CD4-positive, alpha-beta memory T cell (primary cell): ENCODE measurements at regions not wholly inside any gene's neighbourhood (a gene's known extent, or its start where the extent isn't known, plus 50 kb on each side); places are given as distances from the start of the nearest gene placed in this dataset.

ENCODE experiments used
- CTCF ChIA-PET: fragments of 350-600 bp; sonication (Branson Sonifier 250); formaldehyde crosslinking; loops from one replicate; lab custom pipeline; 2021; ENCODE audit warnings: inconsistent platforms; ENCODE audit not compliant: partially characterized antibody; lab: Charles Lee
- POLR2A ChIA-PET: fragments of 350-600 bp; sonication (Branson Sonifier 250); formaldehyde crosslinking; loops from one replicate; lab custom pipeline; 2021; ENCODE audit not compliant: partially characterized antibody; lab: Charles Lee
- DNase-seq, 5 donors: peaks; one replicate each; pipeline versions ENCODE4 v3.0.0 to v3.0.0-alpha.2; 2020 to 2022; ENCODE audit warnings: mixed read lengths in 1 of 5
- H3K27ac ChIP-seq: one replicate; pipeline ENCODE4 v1.7.0; 2013; ENCODE audit warnings: low read depth, low read length
- H3K27me3 ChIP-seq: 2 replicates; pipeline ENCODE4 v1.7.0; 2013; ENCODE audit warnings: mild to moderate bottlenecking, low read length, moderate library complexity; ENCODE audit not compliant: insufficient read depth
- H3K36me3 ChIP-seq: 2 replicates; pipeline ENCODE4 v1.7.0; 2013; ENCODE audit warnings: mild to moderate bottlenecking, low read length, moderate library complexity; ENCODE audit not compliant: insufficient read depth
- H3K4me1 ChIP-seq: 2 replicates; pipeline ENCODE4 v1.7.0; 2013; ENCODE audit warnings: mild to moderate bottlenecking, low read length, moderate library complexity; ENCODE audit not compliant: insufficient read depth
- H3K4me3 ChIP-seq, 2 donors: one replicate each; pipeline ENCODE4 v1.7.0; 2013; ENCODE audit warnings: low read length in 2 of 2, mild to moderate bottlenecking in 1 of 2
- H3K9me3 ChIP-seq, 2 donors: one replicate each; pipeline ENCODE4 v1.7.0; 2013; ENCODE audit warnings: low read length in 2 of 2, control low read depth in 1 of 2; ENCODE audit not compliant: control insufficient read depth in 1 of 2
- H3K27ac Mint-ChIP-seq, 7 donors: one replicate each; pipeline ENCODE4 v1.8.0; 2020 to 2021; ENCODE audit warnings: mixed read lengths in 7 of 7, mild to moderate bottlenecking in 6 of 7, inconsistent platforms in 3 of 7, moderate library complexity in 3 of 7
- H3K27me3 Mint-ChIP-seq, 2 donors: one replicate each; pipeline ENCODE4 v1.8.0; 2020 to 2021; ENCODE audit warnings: mixed read lengths in 2 of 2
- H3K36me3 Mint-ChIP-seq, 2 donors: one replicate each; pipeline ENCODE4 v1.8.0; 2020 to 2021; ENCODE audit warnings: mixed read lengths in 2 of 2, inconsistent platforms in 1 of 2, mild to moderate bottlenecking in 1 of 2
- H3K4me1 Mint-ChIP-seq, 4 donors: one replicate each; pipeline ENCODE4 v1.8.0; 2020 to 2021; ENCODE audit warnings: mixed read lengths in 4 of 4, mild to moderate bottlenecking in 1 of 4
- H3K4me3 Mint-ChIP-seq, 8 donors: one replicate each; pipeline ENCODE4 v1.8.0; 2020 to 2021; ENCODE audit warnings: mixed read lengths in 8 of 8, mild to moderate bottlenecking in 7 of 8, moderate library complexity in 6 of 8, inconsistent platforms in 3 of 8
- H3K9me3 Mint-ChIP-seq, 8 donors: one replicate each; pipeline ENCODE4 v1.8.0; 2020 to 2021; ENCODE audit warnings: mixed read lengths in 8 of 8, mild to moderate bottlenecking in 5 of 8, inconsistent platforms in 3 of 8, moderate library complexity in 1 of 8
- intact Hi-C: fragments of 100-400 bp; cut with micrococcal nuclease; formaldehyde crosslinking; loops from one replicate; pipeline ENCODE4 v1.15.1; 2023

- no peak for DNase-seq
- ChIA-PET CTCF (no interaction called here), POLR2A (no interaction called here)
- peaks cover 0 to 2% (median 0%) of the 10 kb centered on the region in 8 donors for H3K9me3 Mint-ChIP-seq
- intact Hi-C loops, result no loop called here
- H3K4me1 Mint-ChIP-seq, result no peaks in the 10 kb centered on the region
- H3K36me3 Mint-ChIP-seq, result no peaks in the 10 kb centered on the region
- Histone ChIP-seq H3K4me1 (no peaks in the 10 kb centered on the region), H3K4me3 (no peak overlapping the region), H3K9me3 (no peaks in the 10 kb centered on the region), H3K36me3 (no peaks in the 10 kb centered on the region), H3K27me3 (no peaks in the 10 kb centered on the region), H3K27ac (no peak overlapping the region)
- no peak overlapping the region for H3K4me3 Mint-ChIP-seq
- no peaks in the 10 kb centered on the region for H3K27me3 Mint-ChIP-seq
- H3K27ac Mint-ChIP-seq, result no peak overlapping the region
Measured at GRCh38 chr2:183349091-183349490, 224.8 kb downstream of the NUP35 start.

DNA sequence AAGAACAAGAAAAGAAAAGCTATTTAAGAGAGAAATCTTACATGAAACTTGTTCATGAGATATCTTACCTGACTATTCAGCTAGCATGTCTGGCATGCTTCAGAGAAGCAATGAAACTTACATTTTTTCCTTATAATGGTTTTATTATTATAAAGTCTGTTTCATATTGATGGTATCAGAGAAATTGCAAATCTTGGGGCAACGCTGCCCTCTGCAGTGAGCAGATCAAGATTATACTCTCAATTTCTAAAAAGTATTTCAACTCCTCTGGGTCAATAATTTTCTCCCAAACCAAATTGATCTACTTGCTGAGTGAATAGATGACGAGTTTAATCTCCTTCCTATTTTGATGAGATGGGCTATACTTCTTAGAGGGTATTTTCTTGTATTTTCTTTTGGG is 235.6 kb downstream of the NUP35 start:
- ChIA-PET CTCF (no interaction called here), POLR2A (no interaction called here)
- Mint-ChIP-seq H3K27ac (no peak overlapping the region), H3K36me3 (no peaks in the 10 kb centered on the region), H3K27me3 (no peaks in the 10 kb centered on the region), H3K9me3 (no peaks in the 10 kb centered on the region), H3K4me3 (no peak overlapping the region), H3K4me1 (no peaks in the 10 kb centered on the region)
- Histone ChIP-seq H3K4me1 (no peaks in the 10 kb centered on the region), H3K27me3 (no peaks in the 10 kb centered on the region), H3K4me3 (no peak overlapping the region), H3K27ac (no peak overlapping the region), H3K9me3 (no peaks in the 10 kb centered on the region), H3K36me3 (no peaks in the 10 kb centered on the region)
- intact Hi-C loops, result no loop called here
- no peak for DNase-seq

GRCh38 chr2:183371545-183371944 is 247.3 kb downstream of the NUP35 start:
- no peaks in the 10 kb centered on the region for H3K27me3 ChIP-seq
- no peak overlapping the region for H3K4me3 ChIP-seq
- H3K9me3 ChIP-seq, result no peaks in the 10 kb centered on the region
- no peaks in the 10 kb centered on the region for H3K36me3 ChIP-seq
- no peaks in the 10 kb centered on the region for H3K4me1 ChIP-seq
- POLR2A ChIA-PET, result no interaction called here
- no peak overlapping the region for H3K4me3 Mint-ChIP-seq
- H3K27ac Mint-ChIP-seq, result no peak overlapping the region
- H3K27me3 Mint-ChIP-seq, result no peaks in the 10 kb centered on the region
- no peaks in the 10 kb centered on the region for H3K4me1 Mint-ChIP-seq
- no peak for DNase-seq
- H3K36me3 Mint-ChIP-seq, result no peaks in the 10 kb centered on the region
- CTCF ChIA-PET, result no interaction called here
- intact Hi-C loops, result no loop called here
- H3K9me3 Mint-ChIP-seq, result peaks cover 0 to 25% (median 5%) of the 10 kb centered on the region in 8 donors
- no peak overlapping the region for H3K27ac ChIP-seq

GRCh38 chr2:183375821-183376220 is 251.6 kb downstream of the NUP35 start:
- H3K4me1 Mint-ChIP-seq, result no peaks in the 10 kb centered on the region
- H3K27me3 ChIP-seq, result no peaks in the 10 kb centered on the region
- no peak overlapping the region for H3K27ac ChIP-seq
- H3K36me3 Mint-ChIP-seq, result no peaks in the 10 kb centered on the region
- H3K4me3 Mint-ChIP-seq, result no peak overlapping the region
- ChIA-PET POLR2A (no interaction called here), CTCF (no interaction called here)
- no peak overlapping the region for H3K27ac Mint-ChIP-seq
- no peaks in the 10 kb centered on the region for H3K36me3 ChIP-seq
- DNase-seq, result no peak
- H3K27me3 Mint-ChIP-seq, result no peaks in the 10 kb centered on the region
- peaks cover 0 to 10% (median 2%) of the 10 kb centered on the region in 8 donors for H3K9me3 Mint-ChIP-seq
- no peak overlapping the region for H3K4me3 ChIP-seq
- no peaks in the 10 kb centered on the region for H3K4me1 ChIP-seq
- intact Hi-C loops, result no loop called here
- no peaks in the 10 kb centered on the region for H3K9me3 ChIP-seq

DNA sequence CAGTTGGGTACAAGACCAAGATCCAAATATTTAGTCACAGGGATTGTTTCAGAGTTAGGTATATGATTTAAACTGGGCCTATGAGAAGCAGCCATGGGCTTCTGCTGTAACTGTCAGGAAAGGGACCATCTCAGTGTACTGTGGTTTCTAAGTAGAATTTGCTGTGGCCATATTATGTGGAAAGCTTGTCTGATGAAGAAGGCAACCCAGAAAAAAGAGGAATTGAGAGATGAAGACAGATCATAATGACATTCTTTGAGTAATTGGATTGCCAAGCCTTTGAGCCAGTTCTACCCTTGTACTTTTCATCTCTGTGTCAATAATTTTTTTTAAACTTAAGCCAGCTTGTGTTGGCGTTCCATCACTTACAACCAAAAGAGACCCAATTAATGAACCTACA is 259.6 kb downstream of the NUP35 start:
- H3K4me3 ChIP-seq, result no peak overlapping the region
- H3K27ac ChIP-seq, result no peak overlapping the region
- ChIA-PET POLR2A (no interaction called here), CTCF (no interaction called here)
- Mint-ChIP-seq H3K27ac (no peak overlapping the region), H3K9me3 (peaks cover 3 to 27% (median 21%) of the 10 kb centered on the region in 8 donors), H3K27me3 (no peaks in the 10 kb centered on the region), H3K4me3 (no peak overlapping the region), H3K36me3 (peaks cover 1 to 3% of the 10 kb centered on the region in 2 donors), H3K4me1 (no peaks in the 10 kb centered on the region)
- intact Hi-C loops, result no loop called here
- no peaks in the 10 kb centered on the region for H3K36me3 ChIP-seq
- H3K9me3 ChIP-seq, result no peaks in the 10 kb centered on the region
- H3K27me3 ChIP-seq, result no peaks in the 10 kb centered on the region
- no peak for DNase-seq
- H3K4me1 ChIP-seq, result no peaks in the 10 kb centered on the region

DNA sequence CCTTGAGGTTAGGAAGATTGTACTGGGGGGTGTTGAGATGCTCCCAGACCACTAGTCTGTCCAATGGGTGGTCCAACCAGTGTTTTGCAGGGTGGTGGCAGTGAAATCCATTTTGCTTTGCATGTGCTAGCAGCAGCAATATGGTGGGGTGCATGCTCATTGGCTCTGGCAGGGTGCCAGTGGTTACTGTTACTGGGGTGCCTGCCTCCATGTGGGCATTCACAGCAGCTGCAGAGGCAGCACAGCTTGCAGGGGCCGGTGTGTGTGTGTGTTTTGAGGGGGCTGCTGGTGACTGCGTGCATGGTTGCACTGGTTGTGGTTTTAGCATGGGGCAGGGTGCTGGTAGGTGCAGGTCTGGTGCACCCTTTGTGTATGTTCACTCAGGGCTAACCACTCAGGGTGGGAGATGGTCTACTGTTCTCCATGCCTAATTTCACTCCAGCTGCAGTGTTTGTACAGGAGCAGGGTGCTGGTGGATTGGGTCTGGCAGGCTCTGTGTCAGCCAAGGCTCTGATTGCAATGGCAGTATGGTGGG is 265.4 kb downstream of the NUP35 start:
- peaks cover 3 to 63% (median 40%) of the 10 kb centered on the region in 8 donors for H3K9me3 Mint-ChIP-seq
- no peak for DNase-seq
- intact Hi-C loops, result no loop called here
- Histone ChIP-seq H3K36me3 (no peaks in the 10 kb centered on the region), H3K27me3 (no peaks in the 10 kb centered on the region), H3K4me3 (no peak overlapping the region), H3K9me3 (no peaks in the 10 kb centered on the region), H3K27ac (no peak overlapping the region), H3K4me1 (no peaks in the 10 kb centered on the region)
- no peaks in the 10 kb centered on the region for H3K4me1 Mint-ChIP-seq
- POLR2A ChIA-PET, result no interaction called here
- H3K27me3 Mint-ChIP-seq, result no peaks in the 10 kb centered on the region
- peaks cover 1 to 3% of the 10 kb centered on the region in 2 donors for H3K36me3 Mint-ChIP-seq
- no peak overlapping the region for H3K4me3 Mint-ChIP-seq
- CTCF ChIA-PET, result no interaction called here
- no peak overlapping the region for H3K27ac Mint-ChIP-seq

DNA sequence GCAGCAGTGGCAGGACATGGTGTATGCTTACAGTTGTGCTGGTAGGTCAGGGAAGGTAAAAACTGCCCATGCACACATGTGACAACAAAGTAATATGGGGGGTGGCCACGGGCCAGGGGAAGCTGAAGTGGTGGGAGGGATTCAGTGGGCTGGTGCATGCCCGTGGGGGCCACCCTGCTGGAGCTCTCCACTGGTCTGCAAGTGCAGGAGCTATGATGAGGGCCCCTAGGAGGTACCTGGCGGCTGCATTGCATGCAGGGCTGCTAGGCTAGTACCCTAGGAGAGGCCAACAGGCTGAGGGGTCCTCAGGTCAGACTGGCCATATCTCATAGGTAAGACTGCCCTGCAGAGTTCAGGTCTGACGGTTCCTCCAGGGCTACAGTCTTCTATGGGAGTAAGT is 265.9 kb downstream of the NUP35 start:
- Histone ChIP-seq H3K36me3 (no peaks in the 10 kb centered on the region), H3K27me3 (no peaks in the 10 kb centered on the region), H3K27ac (no peak overlapping the region), H3K9me3 (no peaks in the 10 kb centered on the region), H3K4me3 (no peak overlapping the region), H3K4me1 (no peaks in the 10 kb centered on the region)
- H3K36me3 Mint-ChIP-seq, result peaks cover 1 to 3% of the 10 kb centered on the region in 2 donors
- no peaks in the 10 kb centered on the region for H3K4me1 Mint-ChIP-seq
- no peak overlapping the region for H3K27ac Mint-ChIP-seq
- intact Hi-C loops, result no loop called here
- peaks cover 3 to 65% (median 44%) of the 10 kb centered on the region in 8 donors for H3K9me3 Mint-ChIP-seq
- DNase-seq, result no peak
- ChIA-PET CTCF (no interaction called here), POLR2A (no interaction called here)
- no peaks in the 10 kb centered on the region for H3K27me3 Mint-ChIP-seq
- H3K4me3 Mint-ChIP-seq, result no peak overlapping the region

DNA sequence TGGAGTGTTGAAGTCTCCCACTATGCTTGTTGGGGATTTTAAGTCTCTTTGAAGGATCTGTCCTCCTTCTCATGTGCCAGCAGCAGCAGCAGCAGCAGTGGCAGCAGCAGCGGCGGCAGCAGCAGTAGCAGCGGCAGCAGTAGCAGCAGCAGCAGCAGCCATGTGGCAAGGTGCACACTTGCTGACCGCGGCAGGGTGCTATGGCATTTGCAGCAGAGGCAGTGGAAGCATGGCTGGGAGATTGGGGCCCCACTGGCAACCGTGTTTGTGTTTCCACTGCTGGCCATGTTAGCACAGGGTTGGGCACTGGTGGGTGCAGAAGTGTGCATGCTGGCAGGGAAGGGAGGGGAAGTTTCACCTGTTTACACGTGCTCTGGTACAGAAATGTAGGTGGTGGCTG is 280.1 kb downstream of the NUP35 start:
- Mint-ChIP-seq H3K4me1 (no peaks in the 10 kb centered on the region), H3K27me3 (no peaks in the 10 kb centered on the region), H3K27ac (no peak overlapping the region), H3K4me3 (no peak overlapping the region), H3K36me3 (peaks cover 0 to 2% of the 10 kb centered on the region in 2 donors), H3K9me3 (peaks cover 6 to 51% (median 33%) of the 10 kb centered on the region in 8 donors)
- Histone ChIP-seq H3K27me3 (no peaks in the 10 kb centered on the region), H3K27ac (no peak overlapping the region), H3K4me3 (no peak overlapping the region), H3K4me1 (no peaks in the 10 kb centered on the region), H3K36me3 (no peaks in the 10 kb centered on the region), H3K9me3 (peaks cover 0 to 3% of the 10 kb centered on the region in 2 donors)
- no peak for DNase-seq
- CTCF ChIA-PET, result no interaction called here
- intact Hi-C loops, result no loop called here
- POLR2A ChIA-PET, result no interaction called here
